Dendritic cell treated with granulocyte-macrophage colony-stimulating factor and Interleukin-4, amounts not matched to agents 40 ng/mL and 50 ng/mL, for 4 days (primary cell): ENCODE measurements at regions not wholly inside any gene's neighbourhood (a gene's known extent, or its start where the extent isn't known, plus 50 kb on each side); places are given as distances from the start of the nearest gene placed in this dataset.
"Not testable (repeated sequence)": the region's sequence is repeated elsewhere in the genome, so short reads cannot be mapped to it uniquely, and the experiment has no call there.

Source experiments
- H3K27ac Mint-ChIP-seq: one replicate; pipeline ENCODE4 v1.8.0; 2022; ENCODE audit warnings: mild to moderate bottlenecking, mixed read lengths
- H3K27me3 Mint-ChIP-seq: one replicate; pipeline ENCODE4 v1.8.0; 2022; ENCODE audit warnings: mild to moderate bottlenecking, mixed read lengths
- H3K36me3 Mint-ChIP-seq: one replicate; pipeline ENCODE4 v1.8.0; 2022; ENCODE audit warnings: low read depth, mixed read lengths
- H3K4me1 Mint-ChIP-seq: one replicate; pipeline ENCODE4 v1.8.0; 2022; ENCODE audit warnings: low read depth, mixed read lengths
- H3K4me3 Mint-ChIP-seq: one replicate; pipeline ENCODE4 v1.8.0; 2022; ENCODE audit warnings: mild to moderate bottlenecking, moderate library complexity, mixed read lengths
- H3K9me3 Mint-ChIP-seq: one replicate; pipeline ENCODE4 v1.8.0; 2022; ENCODE audit warnings: mixed read lengths
- intact Hi-C: fragments of 100-400 bp; cut with micrococcal nuclease; formaldehyde crosslinking; loops from one replicate; pipeline ENCODE4 v1.15.0; 2022

DNA sequence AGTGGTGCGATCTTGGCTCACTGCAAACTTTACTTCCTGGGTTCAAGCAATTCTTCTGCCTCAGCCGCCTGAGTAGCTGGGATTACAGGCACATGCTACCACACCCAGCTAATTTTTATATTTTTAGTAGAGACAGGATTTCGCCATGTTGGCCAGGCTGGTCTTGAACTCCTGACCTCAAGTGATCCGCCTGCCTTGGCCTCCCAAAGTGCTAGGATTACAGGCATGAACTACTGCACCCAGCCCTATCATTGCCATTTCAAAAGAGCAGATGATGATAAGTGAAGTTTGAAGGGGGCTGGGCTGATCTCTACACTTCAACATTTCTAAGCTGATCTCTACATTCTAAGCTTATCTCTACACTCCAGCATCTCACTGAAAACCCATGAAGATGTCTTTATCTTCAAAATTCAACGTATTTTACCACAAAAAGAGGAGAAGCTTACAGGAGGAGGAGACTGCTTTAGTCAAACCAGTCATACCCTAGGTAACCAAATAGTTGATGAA, 94.4 kb upstream of the BARHL2 start:
- H3K4me1 Mint-ChIP-seq, H3K4me3 Mint-ChIP-seq, H3K27me3 Mint-ChIP-seq, H3K9me3 Mint-ChIP-seq, H3K36me3 Mint-ChIP-seq, intact Hi-C loops, H3K27ac Mint-ChIP-seq: not testable (repeated sequence)

DNA sequence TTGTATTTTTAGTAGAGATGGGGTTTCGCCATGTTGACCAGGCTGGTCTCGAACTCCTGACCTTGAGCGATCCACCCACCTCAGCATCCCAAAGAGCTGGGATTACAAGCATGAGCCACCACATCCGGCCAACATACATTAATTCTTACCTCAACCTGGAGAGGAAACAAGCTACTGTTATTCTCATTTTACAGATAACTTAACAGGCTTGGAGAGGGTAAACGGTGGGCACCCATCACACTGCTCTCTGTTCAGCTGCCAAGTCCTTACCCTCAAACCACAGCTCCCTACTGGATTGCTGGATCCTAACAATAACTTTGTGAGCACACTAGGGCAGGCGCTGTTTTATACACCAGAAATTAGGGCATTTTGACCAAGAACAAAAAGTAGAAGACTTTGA, 93.6 kb upstream of the BARHL2 start:
- Mint-ChIP-seq H3K4me1 (no peaks in the 10 kb centered on the region), H3K36me3 (no peaks in the 10 kb centered on the region), H3K4me3 (no peak overlapping the region), H3K27me3 (peaks cover 1% of the 10 kb centered on the region), H3K9me3 (no peaks in the 10 kb centered on the region), H3K27ac (no peak overlapping the region)
- intact Hi-C loops, result no loop called here

DNA sequence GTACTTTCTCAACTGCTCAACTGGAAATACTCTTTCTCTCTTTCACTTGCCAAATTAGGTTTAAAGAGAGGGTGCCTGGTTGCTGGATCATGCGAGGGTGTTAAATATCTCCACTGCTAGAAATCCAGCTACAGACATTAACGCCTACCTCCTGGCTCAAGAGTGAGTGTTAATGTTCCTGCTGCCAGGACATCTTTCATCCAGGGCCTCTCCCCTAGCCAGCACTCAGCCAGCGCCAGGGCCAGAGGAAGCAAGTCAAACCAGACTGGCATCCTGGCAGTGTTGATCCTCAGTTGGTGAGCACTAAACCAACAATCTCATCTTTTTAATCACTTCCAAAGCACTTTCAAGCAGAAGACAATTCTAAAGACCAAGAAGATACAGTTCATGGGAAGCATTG, 92.9 kb upstream of the BARHL2 start:
- intact Hi-C loops, result no loop called here
- Mint-ChIP-seq H3K36me3 (no peaks in the 10 kb centered on the region), H3K9me3 (no peaks in the 10 kb centered on the region), H3K27ac (no peak overlapping the region), H3K27me3 (peaks cover 5% of the 10 kb centered on the region), H3K4me3 (no peak overlapping the region), H3K4me1 (no peaks in the 10 kb centered on the region)

- H3K9me3 Mint-ChIP-seq, result no peaks in the 10 kb centered on the region
- H3K4me3 Mint-ChIP-seq, result no peak overlapping the region
- H3K27me3 Mint-ChIP-seq, result peaks cover 5% of the 10 kb centered on the region
- intact Hi-C loops, result no loop called here
- H3K4me1 Mint-ChIP-seq, result no peaks in the 10 kb centered on the region
- no peak overlapping the region for H3K27ac Mint-ChIP-seq
- no peaks in the 10 kb centered on the region for H3K36me3 Mint-ChIP-seq
These were observed 92.0 kb upstream of the BARHL2 start for GRCh38 chr1:90809093-90809492.

GRCh38 chr1:90807329-90807728, 90.2 kb upstream of the BARHL2 start:
- H3K27me3 Mint-ChIP-seq, result peaks cover 5% of the 10 kb centered on the region
- no peaks in the 10 kb centered on the region for H3K36me3 Mint-ChIP-seq
- H3K27ac Mint-ChIP-seq, result no peak overlapping the region
- H3K4me1 Mint-ChIP-seq, result no peaks in the 10 kb centered on the region
- H3K9me3 Mint-ChIP-seq, result no peaks in the 10 kb centered on the region
- H3K4me3 Mint-ChIP-seq, result no peak overlapping the region
- intact Hi-C loops, result no loop called here

DNA sequence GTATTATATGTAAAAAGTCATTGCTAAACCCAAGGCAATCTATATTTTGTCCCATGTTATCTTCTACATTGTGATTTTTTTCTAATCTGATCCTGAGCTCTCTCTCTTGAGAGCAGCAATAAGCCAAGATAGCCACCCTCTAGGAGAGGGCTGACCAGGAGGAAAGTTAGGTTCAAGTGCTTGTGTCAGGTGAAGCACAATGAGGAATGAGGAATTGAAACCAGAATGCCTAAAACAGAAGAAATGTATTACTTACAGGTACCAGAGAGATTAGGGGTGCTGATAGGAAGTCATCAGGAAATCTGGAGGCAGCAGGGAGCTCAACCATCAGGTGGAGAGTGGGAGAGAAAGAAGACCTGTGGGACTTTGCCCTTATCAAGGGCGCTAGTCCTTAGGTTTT, 85.5 kb upstream of the BARHL2 start:
- Mint-ChIP-seq H3K4me3 (no peak overlapping the region), H3K36me3 (no peaks in the 10 kb centered on the region), H3K27ac (no peak overlapping the region), H3K9me3 (no peaks in the 10 kb centered on the region), H3K4me1 (no peaks in the 10 kb centered on the region), H3K27me3 (peaks cover 15% of the 10 kb centered on the region)
- intact Hi-C loops, result no loop called here

DNA sequence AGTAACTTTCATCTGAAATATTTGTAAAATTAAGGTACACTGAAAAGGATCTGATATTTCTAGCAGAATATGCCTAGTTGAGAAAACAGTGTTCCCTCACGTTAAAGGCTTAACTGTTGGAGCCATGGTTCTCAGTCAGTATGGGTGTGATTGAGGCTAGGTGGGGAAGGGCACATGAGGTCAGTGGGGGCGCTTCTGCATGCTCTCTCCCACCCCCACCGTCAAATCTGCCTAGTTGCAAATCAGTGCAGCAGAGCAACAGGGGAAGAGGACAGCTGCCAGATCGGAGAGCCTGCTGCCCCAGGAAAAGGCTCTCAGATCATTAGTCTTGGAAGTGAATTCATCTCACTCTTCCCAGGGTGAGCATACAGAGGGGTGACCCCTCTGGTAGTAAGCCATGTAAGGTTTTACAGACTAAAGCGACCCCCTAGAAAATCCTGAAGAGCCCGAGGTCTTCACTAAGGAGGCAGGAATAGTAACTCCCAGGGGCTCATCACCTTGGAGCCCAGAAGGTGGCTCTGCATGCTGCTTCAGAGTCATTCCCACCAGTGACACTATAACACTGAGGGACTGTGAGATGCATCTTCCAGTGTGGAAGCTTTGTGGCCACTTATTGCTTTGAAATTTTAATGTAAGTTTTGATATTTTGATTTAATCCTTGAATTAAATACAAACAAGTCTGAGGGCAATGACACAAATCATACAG, 83.1 kb upstream of the BARHL2 start:
- H3K27me3 Mint-ChIP-seq, result peaks cover 11% of the 10 kb centered on the region
- intact Hi-C loops, result no loop called here

DNA sequence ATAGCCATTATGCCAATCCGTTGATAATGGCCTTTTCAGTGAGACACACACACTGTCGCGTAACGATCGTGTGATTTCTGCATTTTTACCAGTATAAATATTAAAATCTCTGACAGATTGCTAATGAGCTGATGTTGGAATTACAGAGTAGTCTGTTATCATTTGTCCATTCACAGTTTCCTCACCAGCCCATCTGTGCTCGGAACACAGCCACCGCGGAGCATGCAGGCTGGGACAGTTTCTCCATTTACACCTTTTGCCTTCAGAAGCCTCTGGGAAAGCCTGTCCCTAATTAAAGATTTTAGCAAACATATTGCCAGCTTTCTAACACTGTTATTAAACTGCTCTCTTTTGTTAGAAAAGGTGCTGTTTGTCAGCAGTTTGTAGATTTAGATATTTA, 82.2 kb upstream of the BARHL2 start:
- Mint-ChIP-seq H3K9me3 (no peaks in the 10 kb centered on the region), H3K36me3 (no peaks in the 10 kb centered on the region), H3K27me3 (peaks cover 10% of the 10 kb centered on the region), H3K27ac (no peak overlapping the region), H3K4me1 (no peaks in the 10 kb centered on the region), H3K4me3 (no peak overlapping the region)
- intact Hi-C loops, result no loop called here

More for the DNA sequence above, 83.1 kb upstream of the BARHL2 start:
- Mint-ChIP-seq H3K27ac (no peak overlapping the region), H3K9me3 (no peaks in the 10 kb centered on the region), H3K4me1 (no peaks in the 10 kb centered on the region), H3K4me3 (no peak overlapping the region), H3K36me3 (no peaks in the 10 kb centered on the region)

GRCh38 chr1:90798883-90799282, 81.8 kb upstream of the BARHL2 start:
- Mint-ChIP-seq H3K27ac (no peak overlapping the region), H3K4me1 (no peaks in the 10 kb centered on the region), H3K4me3 (no peak overlapping the region), H3K36me3 (no peaks in the 10 kb centered on the region), H3K9me3 (no peaks in the 10 kb centered on the region), H3K27me3 (peaks cover 10% of the 10 kb centered on the region)
- intact Hi-C loops, result no loop called here

DNA sequence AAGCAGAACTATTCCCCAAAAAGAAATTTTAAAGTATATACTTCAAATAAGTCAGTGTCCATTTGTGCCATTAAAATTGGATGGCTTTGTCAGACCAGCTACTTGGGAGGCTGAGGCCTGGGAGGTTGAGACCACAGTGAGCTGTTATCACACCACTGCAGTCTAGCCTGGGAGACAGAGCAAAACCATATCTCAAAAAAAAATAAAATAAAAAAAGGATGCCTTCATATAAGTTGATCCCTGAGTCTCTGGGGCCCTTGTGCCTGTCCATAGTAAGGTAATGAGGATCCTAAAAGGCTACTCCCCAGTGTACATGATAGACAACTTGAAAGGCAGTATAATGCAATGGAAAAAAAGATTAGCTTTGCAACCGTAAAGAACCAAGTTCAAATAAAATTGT, 81.2 kb upstream of the BARHL2 start:
- Mint-ChIP-seq H3K27me3 (peaks cover 10% of the 10 kb centered on the region), H3K9me3 (no peaks in the 10 kb centered on the region), H3K36me3 (no peaks in the 10 kb centered on the region), H3K4me3 (no peak overlapping the region), H3K4me1 (no peaks in the 10 kb centered on the region), H3K27ac (no peak overlapping the region)
- intact Hi-C loops, result no loop called here

GRCh38 chr1:90795431-90795830, 78.3 kb upstream of the BARHL2 start:
- no peaks in the 10 kb centered on the region for H3K4me1 Mint-ChIP-seq
- H3K4me3 Mint-ChIP-seq, result no peak overlapping the region
- no peak overlapping the region for H3K27ac Mint-ChIP-seq
- no peaks in the 10 kb centered on the region for H3K36me3 Mint-ChIP-seq
- intact Hi-C loops, result no loop called here
- H3K9me3 Mint-ChIP-seq, result peaks cover 8% of the 10 kb centered on the region
- peaks cover 2% of the 10 kb centered on the region for H3K27me3 Mint-ChIP-seq

DNA sequence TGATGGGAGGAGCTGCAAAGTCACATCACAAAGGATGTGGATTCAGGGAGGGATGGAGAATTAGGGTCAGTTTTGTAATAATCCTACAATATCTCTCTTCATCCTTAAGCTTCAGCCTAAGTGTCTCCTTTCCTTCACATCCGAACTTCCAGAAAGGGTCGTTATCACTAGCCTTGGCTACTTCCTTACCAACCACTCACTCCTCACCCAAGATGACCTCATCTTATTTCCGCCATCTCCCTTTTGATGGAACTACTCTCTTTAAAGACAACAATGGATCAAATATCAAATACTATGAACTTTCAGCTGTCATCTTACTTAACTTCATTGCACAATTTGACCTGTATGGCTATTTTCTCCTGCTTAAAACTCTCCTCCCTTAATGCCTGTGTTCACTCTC, 69.6 kb upstream of the BARHL2 start:
- H3K4me1 Mint-ChIP-seq, result no peaks in the 10 kb centered on the region
- intact Hi-C loops, result no loop called here
- no peak overlapping the region for H3K4me3 Mint-ChIP-seq
- H3K9me3 Mint-ChIP-seq, result peaks cover 20% of the 10 kb centered on the region
- no peaks in the 10 kb centered on the region for H3K27me3 Mint-ChIP-seq
- no peak overlapping the region for H3K27ac Mint-ChIP-seq
- no peaks in the 10 kb centered on the region for H3K36me3 Mint-ChIP-seq

GRCh38 chr1:90784186-90784847, 67.2 kb upstream of the BARHL2 start:
- Mint-ChIP-seq H3K27ac (no peak overlapping the region), H3K36me3 (no peaks in the 10 kb centered on the region), H3K27me3 (no peaks in the 10 kb centered on the region), H3K4me3 (no peak overlapping the region), H3K9me3 (peaks cover 1% of the 10 kb centered on the region), H3K4me1 (no peaks in the 10 kb centered on the region)
- intact Hi-C loops, result no loop called here

DNA sequence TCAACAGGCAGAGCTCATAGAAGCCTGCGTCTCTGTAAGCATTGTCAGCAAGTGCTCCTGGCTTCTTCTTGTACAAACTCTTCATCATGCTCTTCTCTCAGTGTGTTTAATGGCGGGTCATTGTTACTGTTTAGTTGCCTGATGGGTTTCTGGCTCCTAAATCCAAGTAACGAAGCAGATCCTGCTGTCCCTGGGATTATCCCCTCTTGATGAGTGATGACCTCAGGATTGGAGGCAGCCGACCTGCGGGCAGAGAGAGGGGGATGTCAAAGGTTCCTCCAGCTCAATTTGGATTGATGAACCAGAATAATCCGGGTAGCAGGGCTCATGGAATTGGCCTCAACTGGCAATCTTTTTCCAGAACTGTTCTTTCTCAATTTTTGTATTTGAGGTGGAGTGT, 66.1 kb upstream of the BARHL2 start:
- intact Hi-C loops, result no loop called here
- H3K4me1 Mint-ChIP-seq, result no peaks in the 10 kb centered on the region
- H3K36me3 Mint-ChIP-seq, result no peaks in the 10 kb centered on the region
- no peaks in the 10 kb centered on the region for H3K27me3 Mint-ChIP-seq
- no peak overlapping the region for H3K27ac Mint-ChIP-seq
- no peak overlapping the region for H3K4me3 Mint-ChIP-seq
- no peaks in the 10 kb centered on the region for H3K9me3 Mint-ChIP-seq

- Mint-ChIP-seq H3K4me1 (no peaks in the 10 kb centered on the region), H3K27ac (no peak overlapping the region), H3K4me3 (no peak overlapping the region), H3K9me3 (no peaks in the 10 kb centered on the region), H3K36me3 (no peaks in the 10 kb centered on the region), H3K27me3 (no peaks in the 10 kb centered on the region)
- intact Hi-C loops, result no loop called here
These were observed 64.9 kb upstream of the BARHL2 start for GRCh38 chr1:90782046-90782445.
